ENCODE measurements at regions not wholly inside any gene's neighbourhood (a gene's known extent, or its start where the extent isn't known, plus 50 kb on each side); places are given as distances from the start of the nearest gene placed in this dataset.
"Not testable (repeated sequence)": the region's sequence is repeated elsewhere in the genome, so short reads cannot be mapped to it uniquely, and the experiment has no call there.

GRCh38 chr21:28298251-28298672 is 694.4 kb downstream of the LTN1 start:
- Mint-ChIP-seq H3K27ac (no peak overlapping the region), H3K4me1 (no peaks in the 10 kb centered on the region), H3K9me3 (peaks cover 6% of the 10 kb centered on the region), H3K27me3 (ENCODE audit: low read depth, poor library complexity) (no peaks in the 10 kb centered on the region), H3K36me3 (ENCODE audit: low read depth) (no peaks in the 10 kb centered on the region), H3K4me3 (no peak overlapping the region)
- TF ChIP-seq, protein P1, sequence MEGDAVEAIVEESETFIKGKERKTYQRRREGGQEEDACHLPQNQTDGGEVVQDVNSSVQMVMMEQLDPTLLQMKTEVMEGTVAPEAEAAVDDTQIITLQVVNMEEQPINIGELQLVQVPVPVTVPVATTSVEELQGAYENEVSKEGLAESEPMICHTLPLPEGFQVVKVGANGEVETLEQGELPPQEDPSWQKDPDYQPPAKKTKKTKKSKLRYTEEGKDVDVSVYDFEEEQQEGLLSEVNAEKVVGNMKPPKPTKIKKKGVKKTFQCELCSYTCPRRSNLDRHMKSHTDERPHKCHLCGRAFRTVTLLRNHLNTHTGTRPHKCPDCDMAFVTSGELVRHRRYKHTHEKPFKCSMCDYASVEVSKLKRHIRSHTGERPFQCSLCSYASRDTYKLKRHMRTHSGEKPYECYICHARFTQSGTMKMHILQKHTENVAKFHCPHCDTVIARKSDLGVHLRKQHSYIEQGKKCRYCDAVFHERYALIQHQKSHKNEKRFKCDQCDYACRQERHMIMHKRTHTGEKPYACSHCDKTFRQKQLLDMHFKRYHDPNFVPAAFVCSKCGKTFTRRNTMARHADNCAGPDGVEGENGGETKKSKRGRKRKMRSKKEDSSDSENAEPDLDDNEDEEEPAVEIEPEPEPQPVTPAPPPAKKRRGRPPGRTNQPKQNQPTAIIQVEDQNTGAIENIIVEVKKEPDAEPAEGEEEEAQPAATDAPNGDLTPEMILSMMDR (IDR thresholded peaks at IDR 0.05) = no peak
- no peak for DNase-seq

DNA sequence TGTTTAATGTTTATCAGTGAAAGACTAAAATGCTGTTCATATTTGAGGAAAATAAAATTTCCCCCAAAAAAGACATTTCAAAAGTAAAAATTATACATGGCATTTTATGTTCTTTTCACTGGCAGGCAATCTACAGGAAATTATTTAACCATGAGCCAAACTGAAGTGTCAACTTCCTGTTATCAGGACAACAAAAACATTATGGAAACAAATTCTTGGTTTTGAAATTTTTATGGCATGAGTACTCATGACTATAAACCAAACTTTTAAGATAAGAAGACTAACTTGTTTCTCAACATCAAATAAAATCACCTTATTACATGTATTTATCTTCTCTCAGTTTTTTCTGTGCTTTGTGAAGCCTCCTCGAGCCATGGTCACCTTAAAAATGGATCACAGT is 698.6 kb downstream of the LTN1 start:
- peaks cover 16% of the 10 kb centered on the region for H3K9me3 Mint-ChIP-seq
- H3K4me3 Mint-ChIP-seq = no peak overlapping the region
- no peaks in the 10 kb centered on the region for H3K4me1 Mint-ChIP-seq
- no peak for DNase-seq
- peaks cover 5% of the 10 kb centered on the region for H3K36me3 Mint-ChIP-seq (ENCODE audit: low read depth)
- TF ChIP-seq, protein P1 (IDR thresholded peaks at IDR 0.05) = no peak
- no peaks in the 10 kb centered on the region for H3K27me3 Mint-ChIP-seq (ENCODE audit: low read depth, poor library complexity)
- H3K27ac Mint-ChIP-seq = no peak overlapping the region

GRCh38 chr21:28283641-28284490 is 708.8 kb downstream of the LTN1 start:
- no peak for DNase-seq
- H3K4me3 Mint-ChIP-seq = no peak overlapping the region
- no peaks in the 10 kb centered on the region for H3K27me3 Mint-ChIP-seq (ENCODE audit: low read depth, poor library complexity)
- TF ChIP-seq, protein P1 (IDR thresholded peaks at IDR 0.05) = no peak
- H3K27ac Mint-ChIP-seq = peak overlapping the region; percentile 2
- no peaks in the 10 kb centered on the region for H3K36me3 Mint-ChIP-seq (ENCODE audit: low read depth)
- peaks cover 6% of the 10 kb centered on the region for H3K4me1 Mint-ChIP-seq
- H3K9me3 Mint-ChIP-seq = peaks cover under 1% of the 10 kb centered on the region

DNA sequence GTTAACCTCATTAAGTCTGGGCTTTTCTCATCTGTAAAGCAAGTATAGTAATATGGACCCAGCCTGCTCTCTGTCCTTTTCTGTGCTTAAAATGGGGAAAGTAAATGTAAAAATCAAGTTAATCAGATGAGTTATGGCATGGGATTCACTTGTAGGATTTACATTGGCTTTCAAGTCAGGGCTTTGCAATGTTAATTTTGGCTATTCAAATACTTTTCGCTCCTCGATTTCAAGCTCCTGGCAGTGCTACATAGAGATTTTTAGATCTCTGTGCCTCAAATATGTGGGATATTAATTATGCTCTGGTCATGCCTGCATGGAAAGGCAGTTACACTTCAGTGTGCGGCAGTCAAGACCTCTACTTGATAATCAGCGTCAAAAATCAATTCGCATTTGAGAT is 709.8 kb downstream of the LTN1 start:
- TF ChIP-seq, protein P1 (IDR thresholded peaks at IDR 0.05) = no peak
- Mint-ChIP-seq H3K4me1 (peaks cover 6% of the 10 kb centered on the region), H3K4me3 (no peak overlapping the region), H3K36me3 (ENCODE audit: low read depth) (no peaks in the 10 kb centered on the region), H3K27ac (no peak overlapping the region), H3K27me3 (ENCODE audit: low read depth, poor library complexity) (no peaks in the 10 kb centered on the region), H3K9me3 (no peaks in the 10 kb centered on the region)
- DNase-seq = no peak

- H3K27ac Mint-ChIP-seq; H3K27me3 Mint-ChIP-seq (ENCODE audit: low read depth, poor library complexity); DNase-seq; H3K4me1 Mint-ChIP-seq; H3K36me3 Mint-ChIP-seq (ENCODE audit: low read depth); H3K4me3 Mint-ChIP-seq; H3K9me3 Mint-ChIP-seq: not testable (repeated sequence)
Observed at GRCh38 chr21:28281357-28281756, 711.3 kb downstream of the LTN1 start.

- no peak for DNase-seq
- Mint-ChIP-seq H3K27ac (no peak overlapping the region), H3K4me3 (no peak overlapping the region), H3K4me1 (peaks cover 6% of the 10 kb centered on the region), H3K36me3 (ENCODE audit: low read depth) (no peaks in the 10 kb centered on the region), H3K27me3 (ENCODE audit: low read depth, poor library complexity) (no peaks in the 10 kb centered on the region), H3K9me3 (peaks cover 4% of the 10 kb centered on the region)
- TF ChIP-seq, protein P1 (IDR thresholded peaks at IDR 0.05) = no peak
Observed at GRCh38 chr21:28280611-28281010, 712.1 kb downstream of the LTN1 start.

Data from nephron progenitor cell (in vitro differentiated cells).